Pancreas (tissue), 10 donors: ENCODE measurements at regions not wholly inside any gene's neighbourhood (a gene's known extent, or its start where the extent isn't known, plus 50 kb on each side); places are given as distances from the start of the nearest gene placed in this dataset.

Experiments
- ATAC-seq, 4 donors: fragments of 200-7000 bp; cut with Tn5 transposase; one replicate each; pipeline versions ENCODE4 v1.8.0 to v1.9.1; 2020; ENCODE audit warnings: mild to moderate bottlenecking in 4 of 4, moderate library complexity in 4 of 4
- DNase-seq, 6 donors: peaks; one replicate each; pipeline ENCODE4 v3.0.0-alpha.2; 2020
- FAIRE-seq: peaks from 2 replicates; lab custom pipeline; 2012; peaks lifted over from hg19 to GRCh38; lab: Jason Lieb, UNC
- H3K27ac ChIP-seq, 4 donors: fragments of 200-600 bp; sonication (generic); 1 replicate in 3 of 4; 2 replicates in 1 of 4; pipeline versions ENCODE4 v1.5.0 to v1.8.0; 2020
- H3K27me3 ChIP-seq, 4 donors: fragments of 200-600 bp; one replicate each; pipeline ENCODE4 v1.8.0; 2021
- H3K36me3 ChIP-seq, 3 donors: fragments of 200-600 bp; sonication (generic) in 1 of 3; one replicate each; pipeline versions ENCODE4 v1.5.0 to v1.8.0; 2020 to 2021
- H3K4me1 ChIP-seq, 3 donors: fragments of 200-600 bp; one replicate each; pipeline ENCODE4 v1.8.0; 2021
- H3K4me3 ChIP-seq, 4 donors: fragments of 200-600 bp; sonication (generic) in 2 of 4; one replicate each; pipeline versions ENCODE4 v1.5.0 to v1.8.0; 2020 to 2021
- H3K9me3 ChIP-seq, 4 donors: fragments of 200-600 bp; one replicate each; pipeline ENCODE4 v1.8.0; 2021
- WGBS, 2 donors: extraction: QIAGEN DNeasy Blood & Tissue Kit; methylation state at CpG; one replicate each; pipeline ENCODE4 v1.1.7; 2013; 5-methylcytosine and 5-hydroxymethylcytosine counted together
- intact Hi-C, 3 donors: fragments of 100-400 bp; cut with DNase I; formaldehyde crosslinking; loops; one replicate each; pipeline versions ENCODE4 v1.11.1 to v1.14.2; 2022
- TF ChIP-seq, protein P1 (sequence below), 4 donors: fragments of 200-600 bp; sonication (generic) in 3 of 4; IDR thresholded peaks; one replicate each; pipeline versions ENCODE4 v1.5.0 to v1.8.0; 2021; ENCODE audit warnings: antibody characterized with exemption in 4 of 4
- donor health status: healthy with polysubstance abuse.
- donor health status: DM: no; HTN: no; CAD: no; lungs with moderate emphysema.
- donor health status: DM: no; HTN: no; CAD: no.
- donor health status: control.
- donor health status: control.
- donor health status: Bipolar disorder and iron deficiency.
- donor health status: DM: yes; HTN: yes; CAD: no.
- donor health status: DM: no; HTN: no; CAD: no.
- donor health status: DM: no; HTN: no; CAD: no.
- donor health status: DM: yes; HTN: yes; CAD: no.

GRCh38 chr16:65522412-65522811 is 400.5 kb upstream of the CDH11 start:
- ATAC-seq = no peak
- Histone ChIP-seq H3K27me3 (no peaks in the 10 kb centered on the region), H3K36me3 (no peaks in the 10 kb centered on the region), H3K27ac (no peak overlapping the region), H3K9me3 (no peaks in the 10 kb centered on the region), H3K4me1 (no peaks in the 10 kb centered on the region), H3K4me3 (no peak overlapping the region)
- WGBS, 2 donors = 56 to 75% methylated on average over 7 of the region's 7 CpGs
- intact Hi-C loops = no loop called here
- TF ChIP-seq, protein P1, sequence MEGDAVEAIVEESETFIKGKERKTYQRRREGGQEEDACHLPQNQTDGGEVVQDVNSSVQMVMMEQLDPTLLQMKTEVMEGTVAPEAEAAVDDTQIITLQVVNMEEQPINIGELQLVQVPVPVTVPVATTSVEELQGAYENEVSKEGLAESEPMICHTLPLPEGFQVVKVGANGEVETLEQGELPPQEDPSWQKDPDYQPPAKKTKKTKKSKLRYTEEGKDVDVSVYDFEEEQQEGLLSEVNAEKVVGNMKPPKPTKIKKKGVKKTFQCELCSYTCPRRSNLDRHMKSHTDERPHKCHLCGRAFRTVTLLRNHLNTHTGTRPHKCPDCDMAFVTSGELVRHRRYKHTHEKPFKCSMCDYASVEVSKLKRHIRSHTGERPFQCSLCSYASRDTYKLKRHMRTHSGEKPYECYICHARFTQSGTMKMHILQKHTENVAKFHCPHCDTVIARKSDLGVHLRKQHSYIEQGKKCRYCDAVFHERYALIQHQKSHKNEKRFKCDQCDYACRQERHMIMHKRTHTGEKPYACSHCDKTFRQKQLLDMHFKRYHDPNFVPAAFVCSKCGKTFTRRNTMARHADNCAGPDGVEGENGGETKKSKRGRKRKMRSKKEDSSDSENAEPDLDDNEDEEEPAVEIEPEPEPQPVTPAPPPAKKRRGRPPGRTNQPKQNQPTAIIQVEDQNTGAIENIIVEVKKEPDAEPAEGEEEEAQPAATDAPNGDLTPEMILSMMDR (IDR thresholded peaks at IDR 0.05) = no peak
- no peak for DNase-seq
- no peak for FAIRE-seq

DNA sequence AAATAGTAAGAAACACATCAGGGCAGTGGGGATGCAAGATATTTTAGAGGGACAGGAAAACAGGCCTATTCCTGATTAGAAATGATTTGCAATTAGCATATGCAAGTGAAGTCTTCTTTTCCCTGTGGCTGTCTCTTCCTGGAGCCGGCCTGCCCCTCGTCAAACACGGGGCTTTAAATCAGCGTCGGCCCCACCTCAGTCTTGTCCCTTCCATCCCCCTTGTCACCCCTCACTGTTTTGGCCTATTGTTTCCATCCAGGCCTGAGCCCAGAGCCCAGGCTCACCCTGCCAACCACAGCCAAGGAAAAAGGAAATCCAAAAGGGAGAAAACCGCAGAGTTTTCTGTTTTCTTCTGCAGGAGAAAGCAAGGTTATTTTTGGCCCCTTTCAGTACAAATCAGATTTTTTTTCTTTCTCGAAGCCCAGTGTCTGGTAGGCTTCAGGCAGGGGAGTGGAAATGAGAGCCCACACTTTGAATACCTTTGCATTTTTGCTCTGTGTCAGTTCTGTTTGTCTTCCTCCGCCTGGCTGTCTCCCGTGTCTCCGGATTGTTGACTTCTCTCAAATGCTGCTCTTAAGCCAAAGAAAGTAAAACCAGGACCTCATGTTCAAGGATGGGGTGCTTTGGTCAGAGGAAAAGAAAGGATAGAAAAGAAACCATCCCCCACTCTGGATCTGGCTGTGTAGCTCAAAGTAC is 399.9 kb upstream of the CDH11 start:
- no peaks in the 10 kb centered on the region for H3K9me3 ChIP-seq
- intact Hi-C loops = no loop called here
- FAIRE-seq = no peak
- H3K4me1 ChIP-seq = no peaks in the 10 kb centered on the region
- WGBS, 2 donors = 20 to 24% methylated on average over 10 of the region's 10 CpGs
- DNase-seq = no peak
- H3K27me3 ChIP-seq = no peaks in the 10 kb centered on the region
- H3K36me3 ChIP-seq = no peaks in the 10 kb centered on the region
- no peak overlapping the region for H3K27ac ChIP-seq
- ATAC-seq = no peak
- H3K4me3 ChIP-seq = no peak overlapping the region
- TF ChIP-seq, protein P1 (IDR thresholded peaks at IDR 0.05) = no peak

DNA sequence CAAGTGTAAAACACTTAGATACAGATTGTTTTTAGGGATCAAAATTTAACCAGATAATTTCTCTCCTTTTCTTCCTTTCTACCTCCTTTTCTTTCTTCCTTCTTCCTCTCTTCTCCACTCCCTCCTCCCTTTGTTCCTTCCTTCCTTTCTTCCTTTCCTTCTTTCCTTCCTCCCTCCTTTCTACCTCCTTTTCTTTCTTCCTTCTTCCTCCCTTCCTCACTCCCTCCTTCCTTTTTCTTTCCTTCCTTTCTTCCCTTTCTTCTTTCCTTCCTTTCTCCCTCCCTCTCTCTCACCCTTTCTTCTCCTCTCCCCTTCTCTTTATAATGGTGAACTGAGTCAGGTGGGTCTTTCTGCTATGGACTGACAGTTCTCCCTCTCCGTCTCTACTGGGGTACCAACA is 397.5 kb upstream of the CDH11 start:
- DNase-seq = no peak
- no peaks in the 10 kb centered on the region for H3K9me3 ChIP-seq
- intact Hi-C loops = no loop called here
- TF ChIP-seq, protein P1 (IDR thresholded peaks at IDR 0.05) = no peak
- 48 to 70% methylated on average over 1 of the region's 1 CpG for WGBS, 2 donors
- no peak overlapping the region for H3K27ac ChIP-seq
- H3K27me3 ChIP-seq = peaks cover 0 to 6% (median 0%) of the 10 kb centered on the region in 4 donors
- no peak overlapping the region for H3K4me3 ChIP-seq
- H3K36me3 ChIP-seq = no peaks in the 10 kb centered on the region
- no peaks in the 10 kb centered on the region for H3K4me1 ChIP-seq
- FAIRE-seq = no peak
- ATAC-seq = no peak

DNA sequence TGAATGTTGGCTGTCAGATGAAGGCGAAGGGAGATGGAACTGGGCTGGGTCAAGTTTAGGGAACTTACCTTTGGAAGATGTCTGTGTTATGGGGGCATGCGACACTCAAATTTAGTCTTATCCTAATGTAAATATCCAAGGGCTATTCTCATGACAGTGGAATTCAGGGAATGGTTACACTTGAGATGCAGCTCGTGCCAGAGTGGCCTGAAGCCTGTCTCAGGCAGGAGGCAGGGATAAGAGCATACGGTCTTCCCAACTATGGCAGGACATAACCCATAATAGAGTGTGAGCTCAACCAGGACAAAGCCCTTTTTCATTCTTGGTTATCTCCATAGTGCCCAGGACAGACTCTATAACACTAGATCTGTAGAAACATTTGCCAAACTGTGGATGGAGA is 393.3 kb upstream of the CDH11 start:
- Histone ChIP-seq H3K27me3 (peaks cover 0 to 6% (median 0%) of the 10 kb centered on the region in 4 donors), H3K4me1 (no peaks in the 10 kb centered on the region), H3K4me3 (no peak overlapping the region), H3K9me3 (no peaks in the 10 kb centered on the region), H3K36me3 (no peaks in the 10 kb centered on the region), H3K27ac (no peak overlapping the region)
- FAIRE-seq = no peak
- TF ChIP-seq, protein P1 (IDR thresholded peaks at IDR 0.05) = no peak
- 41 to 42% methylated on average over 4 of the region's 4 CpGs for WGBS, 2 donors
- intact Hi-C loops = no loop called here
- ATAC-seq = no peak
- no peak for DNase-seq

DNA sequence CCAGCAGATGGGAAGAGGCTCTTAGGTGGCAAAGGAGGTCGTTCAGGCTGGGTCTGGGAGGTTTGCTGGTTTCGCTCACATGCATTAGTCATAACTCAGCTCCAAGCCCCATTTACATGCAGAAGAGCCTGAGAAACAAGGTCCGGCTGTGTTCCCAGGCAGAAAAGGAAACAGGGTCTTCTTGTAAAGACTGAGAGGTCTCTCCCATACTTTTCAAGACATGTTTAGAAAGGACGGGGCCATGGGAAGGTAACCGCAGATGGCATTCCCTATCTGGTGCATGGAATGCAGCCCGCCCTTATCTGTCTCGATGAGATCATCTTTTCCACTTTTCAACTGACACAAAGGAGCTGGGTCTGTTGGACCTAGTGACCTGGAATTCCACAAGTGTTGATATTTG is 389.0 kb upstream of the CDH11 start:
- no peak overlapping the region for H3K27ac ChIP-seq

More for the DNA sequence above, 389.0 kb upstream of the CDH11 start:
- intact Hi-C loops = no loop called here
- Histone ChIP-seq H3K36me3 (no peaks in the 10 kb centered on the region), H3K4me1 (no peaks in the 10 kb centered on the region), H3K27me3 (peaks cover 0 to 6% (median 0%) of the 10 kb centered on the region in 4 donors), H3K4me3 (no peak overlapping the region), H3K9me3 (no peaks in the 10 kb centered on the region)
- FAIRE-seq (no peak), ATAC-seq (no peak), DNase-seq (no peak)
- WGBS, 2 donors = 32 to 37% methylated on average over 7 of the region's 7 CpGs
- TF ChIP-seq, protein P1 (IDR thresholded peaks at IDR 0.05) = no peak
